K562 (cell line): ENCODE measurements at regions not wholly inside any gene's neighbourhood (a gene's known extent, or its start where the extent isn't known, plus 50 kb on each side); places are given as distances from the start of the nearest gene placed in this dataset.

ENCODE experiments used
- EZH2 ChIP-seq: IDR thresholded peaks from 2 replicates; pipeline ENCODE4 v1.6.1; 2012; ENCODE audit warnings: low read depth, mild to moderate bottlenecking, inconsistent platforms, low read length, borderline replicate concordance
- TF ChIP-seq, protein P1 (sequence below): fragments of 450-650 bp; IDR thresholded peaks from 2 replicates; pipeline ENCODE4 v1.6.1; 2016; ENCODE audit warnings: borderline replicate concordance

GRCh38 chr6:148081076-148081475 lies 261.6 kb upstream of the SASH1 start:
- no peak for TF ChIP-seq EZH2
- TF ChIP-seq, protein P1, sequence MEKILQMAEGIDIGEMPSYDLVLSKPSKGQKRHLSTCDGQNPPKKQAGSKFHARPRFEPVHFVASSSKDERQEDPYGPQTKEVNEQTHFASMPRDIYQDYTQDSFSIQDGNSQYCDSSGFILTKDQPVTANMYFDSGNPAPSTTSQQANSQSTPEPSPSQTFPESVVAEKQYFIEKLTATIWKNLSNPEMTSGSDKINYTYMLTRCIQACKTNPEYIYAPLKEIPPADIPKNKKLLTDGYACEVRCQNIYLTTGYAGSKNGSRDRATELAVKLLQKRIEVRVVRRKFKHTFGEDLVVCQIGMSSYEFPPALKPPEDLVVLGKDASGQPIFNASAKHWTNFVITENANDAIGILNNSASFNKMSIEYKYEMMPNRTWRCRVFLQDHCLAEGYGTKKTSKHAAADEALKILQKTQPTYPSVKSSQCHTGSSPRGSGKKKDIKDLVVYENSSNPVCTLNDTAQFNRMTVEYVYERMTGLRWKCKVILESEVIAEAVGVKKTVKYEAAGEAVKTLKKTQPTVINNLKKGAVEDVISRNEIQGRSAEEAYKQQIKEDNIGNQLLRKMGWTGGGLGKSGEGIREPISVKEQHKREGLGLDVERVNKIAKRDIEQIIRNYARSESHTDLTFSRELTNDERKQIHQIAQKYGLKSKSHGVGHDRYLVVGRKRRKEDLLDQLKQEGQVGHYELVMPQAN: no peak
